22Rv1 (cell line): ENCODE measurements at regions not wholly inside any gene's neighbourhood (a gene's known extent, or its start where the extent isn't known, plus 50 kb on each side); places are given as distances from the start of the nearest gene placed in this dataset.

Source experiments
- ZFX ChIP-seq: fragments of 450-650 bp; IDR thresholded peaks from 2 replicates; pipeline ENCODE4 v1.6.1; 2017; ENCODE audit warnings: antibody characterized with exemption, borderline replicate concordance
- TF ChIP-seq, protein P1 (sequence below): fragments of 450-650 bp; IDR thresholded peaks from 2 replicates; pipeline ENCODE4 v1.5.1; 2017; ENCODE audit warnings: mild to moderate bottlenecking

- TF ChIP-seq, protein P1, sequence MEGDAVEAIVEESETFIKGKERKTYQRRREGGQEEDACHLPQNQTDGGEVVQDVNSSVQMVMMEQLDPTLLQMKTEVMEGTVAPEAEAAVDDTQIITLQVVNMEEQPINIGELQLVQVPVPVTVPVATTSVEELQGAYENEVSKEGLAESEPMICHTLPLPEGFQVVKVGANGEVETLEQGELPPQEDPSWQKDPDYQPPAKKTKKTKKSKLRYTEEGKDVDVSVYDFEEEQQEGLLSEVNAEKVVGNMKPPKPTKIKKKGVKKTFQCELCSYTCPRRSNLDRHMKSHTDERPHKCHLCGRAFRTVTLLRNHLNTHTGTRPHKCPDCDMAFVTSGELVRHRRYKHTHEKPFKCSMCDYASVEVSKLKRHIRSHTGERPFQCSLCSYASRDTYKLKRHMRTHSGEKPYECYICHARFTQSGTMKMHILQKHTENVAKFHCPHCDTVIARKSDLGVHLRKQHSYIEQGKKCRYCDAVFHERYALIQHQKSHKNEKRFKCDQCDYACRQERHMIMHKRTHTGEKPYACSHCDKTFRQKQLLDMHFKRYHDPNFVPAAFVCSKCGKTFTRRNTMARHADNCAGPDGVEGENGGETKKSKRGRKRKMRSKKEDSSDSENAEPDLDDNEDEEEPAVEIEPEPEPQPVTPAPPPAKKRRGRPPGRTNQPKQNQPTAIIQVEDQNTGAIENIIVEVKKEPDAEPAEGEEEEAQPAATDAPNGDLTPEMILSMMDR, result no peak
- no peak for TF ChIP-seq ZFX
Observed at GRCh38 chr9:73022353-73022752, 69.5 kb upstream of the ALDH1A1 start.
